ENCODE measurements at regions not wholly inside any gene's neighbourhood (a gene's known extent, or its start where the extent isn't known, plus 50 kb on each side); places are given as distances from the start of the nearest gene placed in this dataset.
"Not testable (repeated sequence)": the region's sequence is repeated elsewhere in the genome, so short reads cannot be mapped to it uniquely, and the experiment has no call there.

GRCh38 chr1:206311611-206312273, 108.4 kb downstream of the SRGAP2 start:
- intact Hi-C loops (cut with DNase I, micrococcal nuclease); H3K4me1 Mint-ChIP-seq (ENCODE audit: low read depth); DNase-seq; H3K4me3 ChIP-seq (ENCODE audit: low read length); H3K4me1 ChIP-seq (ENCODE audit: insufficient read depth, low read length); CTCF ChIA-PET; H3K27me3 ChIP-seq (ENCODE audit: control insufficient read depth in 1 of 2, insufficient read depth in 2 of 2, low read length in 2 of 2); H3K9me3 ChIP-seq (ENCODE audit: control insufficient read depth in 1 of 2, insufficient read depth in 1 of 2, low read length in 2 of 2); H3K9me3 Mint-ChIP-seq; H3K27ac Mint-ChIP-seq; H3K36me3 ChIP-seq (ENCODE audit: insufficient read depth, low read length); POLR2A ChIA-PET; H3K27me3 Mint-ChIP-seq; H3K27ac ChIP-seq (ENCODE audit: low read depth in 1 of 2, low read length in 2 of 2); H3K4me3 Mint-ChIP-seq; H3K36me3 Mint-ChIP-seq (ENCODE audit: low read depth); ATAC-seq (ENCODE audit: poor library complexity): not testable (repeated sequence)

GRCh38 chr1:206312274-206312665, 108.9 kb downstream of the SRGAP2 start:
- CTCF ChIA-PET; H3K9me3 Mint-ChIP-seq; intact Hi-C loops (cut with DNase I, micrococcal nuclease); H3K4me3 Mint-ChIP-seq; POLR2A ChIA-PET; H3K27me3 Mint-ChIP-seq; H3K4me3 ChIP-seq (ENCODE audit: low read length); H3K4me1 ChIP-seq (ENCODE audit: insufficient read depth, low read length); H3K27ac Mint-ChIP-seq; H3K27ac ChIP-seq (ENCODE audit: low read depth in 1 of 2, low read length in 2 of 2); H3K4me1 Mint-ChIP-seq (ENCODE audit: low read depth); H3K9me3 ChIP-seq (ENCODE audit: control insufficient read depth in 1 of 2, insufficient read depth in 1 of 2, low read length in 2 of 2); H3K36me3 Mint-ChIP-seq (ENCODE audit: low read depth); H3K36me3 ChIP-seq (ENCODE audit: insufficient read depth, low read length); H3K27me3 ChIP-seq (ENCODE audit: control insufficient read depth in 1 of 2, insufficient read depth in 2 of 2, low read length in 2 of 2); ATAC-seq (ENCODE audit: poor library complexity); DNase-seq: not testable (repeated sequence)

GRCh38 chr1:206314951-206315636, 111.8 kb downstream of the SRGAP2 start:
- H3K9me3 Mint-ChIP-seq, CTCF ChIA-PET: not testable (repeated sequence)

GRCh38 chr1:206316901-206317300, 113.6 kb downstream of the SRGAP2 start:
- H3K27ac Mint-ChIP-seq; H3K4me3 ChIP-seq (ENCODE audit: low read length); H3K36me3 Mint-ChIP-seq (ENCODE audit: low read depth); H3K9me3 ChIP-seq (ENCODE audit: control insufficient read depth in 1 of 2, insufficient read depth in 1 of 2, low read length in 2 of 2); H3K27me3 Mint-ChIP-seq; DNase-seq; H3K9me3 Mint-ChIP-seq; H3K4me3 Mint-ChIP-seq; POLR2A ChIA-PET; H3K36me3 ChIP-seq (ENCODE audit: insufficient read depth, low read length); H3K27me3 ChIP-seq (ENCODE audit: control insufficient read depth in 1 of 2, insufficient read depth in 2 of 2, low read length in 2 of 2); intact Hi-C loops (cut with DNase I, micrococcal nuclease); H3K4me1 ChIP-seq (ENCODE audit: insufficient read depth, low read length); ATAC-seq (ENCODE audit: poor library complexity); CTCF ChIA-PET; H3K4me1 Mint-ChIP-seq (ENCODE audit: low read depth); H3K27ac ChIP-seq (ENCODE audit: low read depth in 1 of 2, low read length in 2 of 2): not testable (repeated sequence)

More at GRCh38 chr1:206314951-206315636, 111.8 kb downstream of the SRGAP2 start:
- H3K36me3 Mint-ChIP-seq (ENCODE audit: low read depth); H3K27me3 Mint-ChIP-seq; POLR2A ChIA-PET; H3K4me1 ChIP-seq (ENCODE audit: insufficient read depth, low read length); H3K27ac ChIP-seq (ENCODE audit: low read depth in 1 of 2, low read length in 2 of 2); H3K4me1 Mint-ChIP-seq (ENCODE audit: low read depth); ATAC-seq (ENCODE audit: poor library complexity); H3K27me3 ChIP-seq (ENCODE audit: control insufficient read depth in 1 of 2, insufficient read depth in 2 of 2, low read length in 2 of 2); H3K4me3 ChIP-seq (ENCODE audit: low read length); H3K36me3 ChIP-seq (ENCODE audit: insufficient read depth, low read length); intact Hi-C loops (cut with DNase I, micrococcal nuclease); H3K27ac Mint-ChIP-seq; H3K4me3 Mint-ChIP-seq; DNase-seq; H3K9me3 ChIP-seq (ENCODE audit: control insufficient read depth in 1 of 2, insufficient read depth in 1 of 2, low read length in 2 of 2): not testable (repeated sequence)

GRCh38 chr1:206317878-206318514, 114.7 kb downstream of the SRGAP2 start:
- POLR2A ChIA-PET; H3K27ac Mint-ChIP-seq; H3K4me3 ChIP-seq (ENCODE audit: low read length); H3K36me3 Mint-ChIP-seq (ENCODE audit: low read depth); DNase-seq; H3K27me3 Mint-ChIP-seq; intact Hi-C loops (cut with DNase I, micrococcal nuclease); H3K9me3 Mint-ChIP-seq; H3K9me3 ChIP-seq (ENCODE audit: control insufficient read depth in 1 of 2, insufficient read depth in 1 of 2, low read length in 2 of 2); H3K27me3 ChIP-seq (ENCODE audit: control insufficient read depth in 1 of 2, insufficient read depth in 2 of 2, low read length in 2 of 2); H3K4me1 ChIP-seq (ENCODE audit: insufficient read depth, low read length); H3K4me3 Mint-ChIP-seq; H3K4me1 Mint-ChIP-seq (ENCODE audit: low read depth); H3K27ac ChIP-seq (ENCODE audit: low read depth in 1 of 2, low read length in 2 of 2); H3K36me3 ChIP-seq (ENCODE audit: insufficient read depth, low read length); ATAC-seq (ENCODE audit: poor library complexity); CTCF ChIA-PET: not testable (repeated sequence)

GRCh38 chr1:206320227-206320626, 116.9 kb downstream of the SRGAP2 start:
- H3K27ac ChIP-seq (ENCODE audit: low read depth in 1 of 2, low read length in 2 of 2); H3K36me3 ChIP-seq (ENCODE audit: insufficient read depth, low read length); DNase-seq; H3K9me3 ChIP-seq (ENCODE audit: control insufficient read depth in 1 of 2, insufficient read depth in 1 of 2, low read length in 2 of 2); H3K4me3 Mint-ChIP-seq; H3K36me3 Mint-ChIP-seq (ENCODE audit: low read depth); H3K27ac Mint-ChIP-seq; intact Hi-C loops (cut with DNase I, micrococcal nuclease); POLR2A ChIA-PET; H3K4me3 ChIP-seq (ENCODE audit: low read length); CTCF ChIA-PET; ATAC-seq (ENCODE audit: poor library complexity); H3K9me3 Mint-ChIP-seq; H3K4me1 ChIP-seq (ENCODE audit: insufficient read depth, low read length); H3K4me1 Mint-ChIP-seq (ENCODE audit: low read depth); H3K27me3 Mint-ChIP-seq; H3K27me3 ChIP-seq (ENCODE audit: control insufficient read depth in 1 of 2, insufficient read depth in 2 of 2, low read length in 2 of 2): not testable (repeated sequence)
